OCI-LY3 (cell line): ENCODE measurements at regions not wholly inside any gene's neighbourhood (a gene's known extent, or its start where the extent isn't known, plus 50 kb on each side); places are given as distances from the start of the nearest gene placed in this dataset.

Experiments used
- H2AFZ ChIP-seq: fragments of 200-600, 300-600 bp; shearing (Covaris generic); 2 replicates; pipeline ENCODE4 v1.6.0; 2014; ENCODE audit warnings: antibody characterized with exemption, low read depth, low read length
- H3K27ac ChIP-seq: fragments of 200-600, 300-600 bp; sonication (generic); 2 replicates; pipeline ENCODE4 v1.5.1; 2014; ENCODE audit warnings: mild to moderate bottlenecking, low read length, moderate library complexity, mixed read lengths
- H3K27me3 ChIP-seq: fragments of 200-600, 300-600 bp; sonication (generic); 2 replicates; pipeline ENCODE4 v1.6.1; 2014; ENCODE audit warnings: low read depth, low read length, mixed read lengths
- H3K36me3 ChIP-seq: fragments of 200-600, 300-600 bp; sonication (generic); replicated peaks from 2 replicates; pipeline ENCODE3; 2014; ENCODE audit warnings: low read depth, low read length, mixed read lengths
- H3K4me1 ChIP-seq: fragments of 300-600, 200-600 bp; sonication (generic); 2 replicates; pipeline ENCODE4 v1.6.1; 2014; ENCODE audit warnings: low read length, mixed read lengths
- H3K4me2 ChIP-seq: fragments of 200-600, 300-600 bp; sonication (generic); 2 replicates; pipeline ENCODE4 v1.6.1; 2014; ENCODE audit warnings: low read length, mixed read lengths
- H3K4me3 ChIP-seq: fragments of 300-600, 200-600 bp; sonication (generic); 2 replicates; pipeline ENCODE4 v1.5.1; 2014; ENCODE audit warnings: antibody characterized with exemption, mild to moderate bottlenecking, low read length, moderate library complexity
- H3K79me2 ChIP-seq: fragments of 300-600, 200-600 bp; shearing (Covaris generic); 2 replicates; pipeline ENCODE4 v1.6.1; 2014; ENCODE audit warnings: mild to moderate bottlenecking, low read length, mixed read lengths
- H3K9ac ChIP-seq: fragments of 300-600, 200-600 bp; shearing (Covaris generic); 2 replicates; pipeline ENCODE4 v1.6.0; 2014; ENCODE audit warnings: mild to moderate bottlenecking, low read length, moderate library complexity
- H3K9me3 ChIP-seq: fragments of 200-600, 300-600 bp; shearing (Covaris generic); 2 replicates; pipeline ENCODE4 v1.6.1; 2014; ENCODE audit warnings: low read length, mixed read lengths; ENCODE audit not compliant: insufficient read depth
- H4K20me1 ChIP-seq: fragments of 200-600, 300-600 bp; sonication (generic); 2 replicates; pipeline ENCODE4 v1.6.1; 2016; ENCODE audit warnings: low read length, mixed read lengths; ENCODE audit not compliant: insufficient read depth
- EZH2phosphoT487 ChIP-seq: fragments of 200-600 bp; shearing (Covaris generic); IDR thresholded peaks from 2 replicates; pipeline ENCODE4 v1.6.1; 2018; ENCODE audit warnings: antibody characterized with exemption, mixed run types, low read depth
- TF ChIP-seq, protein P1 (sequence below): fragments of 200-600, 300-600 bp; sonication (generic); IDR thresholded peaks from 2 replicates; pipeline ENCODE4 v1.5.1; 2014; ENCODE audit warnings: antibody characterized with exemption, low read length, low read depth

DNA sequence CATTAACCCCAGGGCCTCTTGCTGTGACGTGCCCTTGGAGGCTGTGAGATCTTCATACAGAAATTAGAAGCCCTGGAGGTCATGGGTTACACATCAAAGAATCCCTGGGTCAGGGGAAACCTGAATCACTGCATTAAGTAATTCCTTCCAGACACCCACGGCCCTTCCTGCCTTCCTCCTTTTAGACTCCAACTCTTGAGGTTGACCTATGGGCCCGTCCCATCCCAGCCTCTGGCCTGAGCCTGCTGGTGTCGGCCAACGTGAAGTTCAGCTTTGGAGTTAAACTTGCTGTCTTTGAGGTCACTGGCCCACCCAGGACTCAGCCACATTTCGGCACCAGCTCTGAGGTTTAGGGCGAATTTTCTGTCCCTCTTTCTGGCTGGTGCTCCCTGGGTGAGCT lies 198.3 kb downstream of the ACKR3 start:
- H3K9me3 ChIP-seq = no peaks in the 10 kb centered on the region
- no peak for TF ChIP-seq EZH2phosphoT487
- TF ChIP-seq, protein P1, sequence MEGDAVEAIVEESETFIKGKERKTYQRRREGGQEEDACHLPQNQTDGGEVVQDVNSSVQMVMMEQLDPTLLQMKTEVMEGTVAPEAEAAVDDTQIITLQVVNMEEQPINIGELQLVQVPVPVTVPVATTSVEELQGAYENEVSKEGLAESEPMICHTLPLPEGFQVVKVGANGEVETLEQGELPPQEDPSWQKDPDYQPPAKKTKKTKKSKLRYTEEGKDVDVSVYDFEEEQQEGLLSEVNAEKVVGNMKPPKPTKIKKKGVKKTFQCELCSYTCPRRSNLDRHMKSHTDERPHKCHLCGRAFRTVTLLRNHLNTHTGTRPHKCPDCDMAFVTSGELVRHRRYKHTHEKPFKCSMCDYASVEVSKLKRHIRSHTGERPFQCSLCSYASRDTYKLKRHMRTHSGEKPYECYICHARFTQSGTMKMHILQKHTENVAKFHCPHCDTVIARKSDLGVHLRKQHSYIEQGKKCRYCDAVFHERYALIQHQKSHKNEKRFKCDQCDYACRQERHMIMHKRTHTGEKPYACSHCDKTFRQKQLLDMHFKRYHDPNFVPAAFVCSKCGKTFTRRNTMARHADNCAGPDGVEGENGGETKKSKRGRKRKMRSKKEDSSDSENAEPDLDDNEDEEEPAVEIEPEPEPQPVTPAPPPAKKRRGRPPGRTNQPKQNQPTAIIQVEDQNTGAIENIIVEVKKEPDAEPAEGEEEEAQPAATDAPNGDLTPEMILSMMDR = no peak
- no peak overlapping the region for H3K9ac ChIP-seq

DNA sequence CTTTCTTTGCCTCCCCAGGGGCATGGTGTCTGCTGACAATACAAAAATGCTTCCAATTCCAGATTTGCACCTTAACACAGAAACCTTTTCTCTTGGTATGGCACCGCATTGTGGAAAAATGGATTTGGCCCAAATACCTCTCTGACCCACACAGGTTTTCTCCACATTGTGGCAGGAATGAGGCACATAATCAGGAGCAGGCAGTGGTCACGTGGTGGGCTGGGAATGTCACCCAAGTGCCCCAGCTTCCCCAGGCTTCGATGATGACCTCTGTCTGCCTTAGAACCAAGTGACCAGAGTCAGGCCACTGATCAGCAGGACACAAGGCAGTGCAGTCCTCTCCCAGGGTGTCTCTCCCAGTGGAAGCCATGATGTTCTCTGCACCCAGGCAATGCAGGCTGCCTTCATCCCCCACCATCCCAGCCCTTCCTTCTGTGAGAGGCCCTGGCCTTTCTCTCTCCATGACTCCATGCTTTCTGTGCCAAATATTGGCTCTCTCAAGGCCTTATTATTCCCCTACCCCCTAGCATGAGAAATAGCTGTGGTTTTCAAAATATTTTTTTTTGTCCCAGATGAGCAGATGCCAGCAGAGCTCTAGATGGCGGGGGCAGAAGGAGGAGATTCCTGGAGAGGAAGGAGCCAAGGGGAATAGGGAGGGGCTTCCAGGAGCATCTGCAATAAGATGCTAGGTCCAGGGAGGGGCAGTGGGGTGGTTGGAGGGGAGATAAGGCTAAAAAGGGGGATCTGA lies 198.9 kb downstream of the ACKR3 start:
- no peak overlapping the region for H3K27ac ChIP-seq
- H3K9me3 ChIP-seq = no peaks in the 10 kb centered on the region

More for the DNA sequence above, 198.3 kb downstream of the ACKR3 start:
- no peak overlapping the region for H2AFZ ChIP-seq
- no peak overlapping the region for H3K4me3 ChIP-seq
- no peaks in the 10 kb centered on the region for H3K27me3 ChIP-seq
- no peak overlapping the region for H3K4me2 ChIP-seq
- no peak overlapping the region for H3K27ac ChIP-seq
- H3K79me2 ChIP-seq = no peaks in the 10 kb centered on the region
- H3K4me1 ChIP-seq = no peaks in the 10 kb centered on the region
- H3K36me3 ChIP-seq = no peaks in the 10 kb centered on the region
- no peaks in the 10 kb centered on the region for H4K20me1 ChIP-seq

DNA sequence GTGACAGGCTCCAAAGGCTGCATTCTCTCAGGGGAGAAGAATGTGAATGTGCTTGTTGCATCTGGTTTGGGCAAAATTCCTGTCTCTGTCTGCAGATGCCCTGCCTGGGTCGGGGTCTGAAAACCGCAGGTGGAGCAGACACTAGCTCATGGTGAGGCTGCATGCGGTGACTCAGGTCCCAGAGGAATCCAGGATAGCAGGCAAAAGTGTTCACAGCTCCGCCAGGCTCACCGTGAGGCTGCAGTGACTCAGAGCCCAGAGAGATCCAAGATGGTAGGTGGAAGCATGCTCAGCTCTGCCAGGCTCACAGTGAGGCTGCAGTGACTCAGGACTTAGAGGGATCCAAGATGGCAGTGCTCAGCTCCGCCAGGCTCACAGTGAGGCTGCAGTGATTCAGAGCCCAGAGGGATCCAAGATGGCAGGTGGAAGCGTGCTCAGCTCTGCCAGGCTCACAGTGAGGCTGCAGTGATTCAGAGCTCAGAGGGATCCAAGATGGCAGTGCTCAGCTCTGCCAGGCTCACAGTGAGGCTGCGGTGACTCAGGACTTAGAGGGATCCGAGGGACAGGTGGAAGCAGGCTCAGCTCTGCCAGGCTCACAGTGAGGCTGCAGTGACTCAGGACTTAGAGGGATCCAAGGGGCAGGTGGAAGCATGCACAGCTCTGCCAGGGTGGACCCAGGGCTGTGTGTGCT lies 200.5 kb downstream of the ACKR3 start:
- no peak overlapping the region for H3K27ac ChIP-seq
- no peak overlapping the region for H3K4me2 ChIP-seq
- no peak overlapping the region for H2AFZ ChIP-seq
- H3K27me3 ChIP-seq = no peaks in the 10 kb centered on the region
- no peaks in the 10 kb centered on the region for H3K36me3 ChIP-seq
- TF ChIP-seq, protein P1 = no peak
- TF ChIP-seq EZH2phosphoT487 = no peak
- no peaks in the 10 kb centered on the region for H3K9me3 ChIP-seq
- H3K4me1 ChIP-seq = no peaks in the 10 kb centered on the region
- no peaks in the 10 kb centered on the region for H4K20me1 ChIP-seq
- no peaks in the 10 kb centered on the region for H3K79me2 ChIP-seq
- H3K9ac ChIP-seq = no peak overlapping the region
- no peak overlapping the region for H3K4me3 ChIP-seq

More for the DNA sequence above, 198.9 kb downstream of the ACKR3 start:
- Histone ChIP-seq H3K79me2 (no peaks in the 10 kb centered on the region), H3K27me3 (no peaks in the 10 kb centered on the region), H2AFZ (no peak overlapping the region), H3K36me3 (no peaks in the 10 kb centered on the region), H4K20me1 (no peaks in the 10 kb centered on the region), H3K4me1 (no peaks in the 10 kb centered on the region), H3K9ac (no peak overlapping the region), H3K4me3 (no peak overlapping the region), H3K4me2 (no peak overlapping the region)
- no peak for TF ChIP-seq EZH2phosphoT487
- TF ChIP-seq, protein P1 = no peak

DNA sequence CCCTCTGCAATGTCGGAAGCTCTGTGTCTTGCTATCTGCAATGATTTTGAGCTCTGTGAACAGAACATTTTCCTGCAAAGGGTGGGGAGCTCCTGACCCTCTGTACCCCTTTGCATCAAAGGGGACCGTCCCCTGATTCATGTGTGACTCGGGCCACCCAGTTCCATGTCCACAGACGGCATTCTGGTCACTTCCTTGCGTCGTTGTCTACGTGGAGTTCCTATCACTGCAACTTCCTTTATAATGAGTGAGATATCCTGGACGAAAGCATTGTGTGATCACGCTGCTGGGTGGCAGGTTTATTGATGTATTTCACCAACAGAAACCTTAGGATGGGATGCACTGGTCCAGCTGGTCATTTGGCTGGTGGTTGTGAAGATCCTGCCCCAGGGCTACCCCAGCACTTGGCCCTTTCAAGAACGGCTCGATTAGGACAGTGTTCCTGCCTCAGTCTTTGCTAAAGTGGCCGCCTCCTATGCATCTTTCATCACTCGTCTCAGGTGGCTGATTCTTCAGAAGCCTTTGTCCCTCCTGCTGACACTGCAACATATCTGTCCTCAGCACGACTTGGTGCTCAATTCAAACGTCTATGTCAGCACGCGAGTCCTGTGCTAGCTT lies 202.7 kb downstream of the ACKR3 start:
- no peak overlapping the region for H3K27ac ChIP-seq
- H3K9me3 ChIP-seq = no peaks in the 10 kb centered on the region
- H3K36me3 ChIP-seq = no peaks in the 10 kb centered on the region
- no peak overlapping the region for H3K4me2 ChIP-seq
- H3K79me2 ChIP-seq = no peaks in the 10 kb centered on the region
- H3K27me3 ChIP-seq = no peaks in the 10 kb centered on the region
- H3K9ac ChIP-seq = no peak overlapping the region
- no peaks in the 10 kb centered on the region for H4K20me1 ChIP-seq
- H2AFZ ChIP-seq = no peak overlapping the region
- TF ChIP-seq, protein P1 = no peak
- TF ChIP-seq EZH2phosphoT487 = no peak
- H3K4me1 ChIP-seq = no peaks in the 10 kb centered on the region
- H3K4me3 ChIP-seq = no peak overlapping the region
